A549 (cell line): ENCODE measurements at regions not wholly inside any gene's neighbourhood (a gene's known extent, or its start where the extent isn't known, plus 50 kb on each side); places are given as distances from the start of the nearest gene placed in this dataset.

ENCODE experiments used
- ATAC-seq, 2 experiments: fragments of 200-7000 bp in 1 of 2; fragments of >200 bp in 1 of 2; cut with Nextera tagmentation in 1 of 2; cut with Tn5 transposase in 1 of 2; 3 replicates each; pipeline versions ENCODE4 v1.8.0 to v1.9.1; 2018 to 2020; ENCODE audit warnings: mild to moderate bottlenecking in 1 of 2, moderate library complexity in 1 of 2
- CTCF ChIA-PET: fragments of 300-600 bp; sonication (Branson Sonifier 250); formaldehyde crosslinking; extraction: SDS; loops from one replicate; lab custom pipeline; 2021; ENCODE audit warnings: antibody characterized with exemption, inconsistent platforms; lab: Yijun Ruan, JAX
- POLR2A ChIA-PET: fragments of 350-600 bp; formaldehyde crosslinking; extraction: SDS; loops from one replicate; lab custom pipeline; 2021; ENCODE audit warnings: antibody characterized with exemption, inconsistent platforms; lab: Yijun Ruan, JAX
- DNase-seq, 2 experiments: peaks; one replicate each; pipeline versions ENCODE4 v3.0.0 to v3.0.0-alpha.2; 2011 to 2016; ENCODE audit warnings: low read depth in 1 of 2, low spot score in 1 of 2
- FAIRE-seq: peaks from 2 replicates; lab custom pipeline; 2011; peaks lifted over from hg19 to GRCh38; lab: Jason Lieb, UNC
- H3K27ac ChIP-seq, 2 experiments: fragments of >200 bp; sonication (Bioruptor Twin); formaldehyde crosslinking; 3 replicates each; pipeline ENCODE4 v1.5.1; 2016 to 2017
- H3K4me1 ChIP-seq: fragments of >200 bp; sonication (Bioruptor Twin); formaldehyde crosslinking; 3 replicates; pipeline ENCODE4 v1.6.1; 2016
- H3K4me2 ChIP-seq: fragments of >200 bp; sonication (Bioruptor Twin); formaldehyde crosslinking; 3 replicates; pipeline ENCODE4 v1.6.1; 2016
- H3K4me3 ChIP-seq: fragments of >200 bp; sonication (Bioruptor Twin); formaldehyde crosslinking; 3 replicates; pipeline ENCODE4 v1.5.1; 2016
- H3K9me3 ChIP-seq: fragments of >200 bp; sonication (Bioruptor Twin); formaldehyde crosslinking; 3 replicates; pipeline ENCODE4 v1.6.1; 2016
- BHLHE40 ChIP-seq: IDR thresholded peaks from 2 replicates; pipeline ENCODE4 v1.6.1; 2012; ENCODE audit warnings: low read depth, low read length, inconsistent platforms
- CHD4 ChIP-seq: fragments of 200-600 bp; sonication (generic); IDR thresholded peaks from 2 replicates; pipeline ENCODE4 v1.6.1; 2016; ENCODE audit warnings: antibody characterized with exemption, mild to moderate bottlenecking, borderline replicate concordance
- FOSB ChIP-seq: fragments of 250-450 bp; sonication (Bioruptor Pico); IDR thresholded peaks from 2 replicates; pipeline ENCODE4 v1.5.0; 2020; ENCODE audit warnings: mild to moderate bottlenecking, moderate library complexity
- FOSL2 ChIP-seq, 2 experiments: fragments of 450-650 bp in 1 of 2; fragments of >200 bp in 1 of 2; sonication (Bioruptor Twin) in 1 of 2; formaldehyde crosslinking; IDR thresholded peaks; 2 replicates each; pipeline versions ENCODE4 v1.5.0 to v1.6.1; 2016 to 2020; ENCODE audit warnings: mild to moderate bottlenecking in 1 of 2, moderate library complexity in 1 of 2
- GATA3 ChIP-seq: IDR thresholded peaks from 2 replicates; pipeline ENCODE4 v1.6.1; 2012; ENCODE audit warnings: borderline replicate concordance
- HOXA7 ChIP-seq: fragments of 250-450 bp; sonication (Bioruptor Pico); IDR thresholded peaks from 2 replicates; pipeline ENCODE4 v1.5.0; 2020; ENCODE audit warnings: mild to moderate bottlenecking, moderate library complexity
- HOXB5 ChIP-seq: fragments of 250-450 bp; sonication (Bioruptor Pico); IDR thresholded peaks from 2 replicates; pipeline ENCODE4 v1.5.0; 2020; ENCODE audit warnings: mild to moderate bottlenecking, moderate library complexity
- JUNB ChIP-seq: fragments of >200 bp; sonication (Bioruptor Twin); formaldehyde crosslinking; IDR thresholded peaks from 2 replicates; pipeline ENCODE4 v1.6.1; 2016
- KDM5A ChIP-seq: fragments of 200-600 bp; sonication (generic); IDR thresholded peaks from 2 replicates; pipeline ENCODE4 v1.6.1; 2016; ENCODE audit warnings: antibody characterized with exemption, mild to moderate bottlenecking
- NR3C1 ChIP-seq: fragments of >200 bp; sonication (Bioruptor Twin); formaldehyde crosslinking; IDR thresholded peaks from 3 replicates; pipeline ENCODE4 v1.6.1; 2017
- POLR2A ChIP-seq: IDR thresholded peaks from 2 replicates; pipeline ENCODE4 v1.6.1; 2012; ENCODE audit warnings: mild to moderate bottlenecking, low read length
- POLR2AphosphoS2 ChIP-seq: conservative IDR thresholded peaks from 2 replicates; pipeline ENCODE4 v1.6.1; 2012; ENCODE audit warnings: low read length, improper control_type of control experiment, inconsistent platforms
- RNF2 ChIP-seq: fragments of 200-600 bp; sonication (generic); IDR thresholded peaks from 2 replicates; pipeline ENCODE4 v1.6.1; 2016; ENCODE audit warnings: low read depth, mild to moderate bottlenecking, antibody characterized with exemption, moderate library complexity, borderline replicate concordance
- SMC3 ChIP-seq: fragments of >200 bp; sonication (Bioruptor Twin); formaldehyde crosslinking; IDR thresholded peaks from 3 replicates; pipeline ENCODE4 v1.6.1; 2018; ENCODE audit warnings: inconsistent platforms
- SREBF2 ChIP-seq: fragments of 450-650 bp; IDR thresholded peaks from 2 replicates; pipeline ENCODE4 v1.6.1; 2014; ENCODE audit warnings: mild to moderate bottlenecking, moderate library complexity
- TFCP2L1 ChIP-seq: fragments of 250-450 bp; sonication (Bioruptor Pico); IDR thresholded peaks from 2 replicates; pipeline ENCODE4 v1.5.0; 2021; ENCODE audit warnings: mild to moderate bottlenecking
- ZSCAN20 ChIP-seq: fragments of 250-450 bp; sonication (Bioruptor Pico); IDR thresholded peaks from 2 replicates; pipeline ENCODE4 v1.8.0; 2022; ENCODE audit warnings: mild to moderate bottlenecking, moderate library complexity
- WGBS: methylation state at CpG from one replicate; pipeline ENCODE4 v1.1.6; 2017; ENCODE audit errors: missing lambda C conversion rate; 5-methylcytosine and 5-hydroxymethylcytosine counted together
- TF ChIP-seq, protein P1 (sequence below): fragments of 150-350 bp; IDR thresholded peaks from 2 replicates; pipeline ENCODE4 v1.6.1; 2014; ENCODE audit warnings: low read depth, mild to moderate bottlenecking, low read length
- TF ChIP-seq, protein P2 (sequence below): fragments of 200-600 bp; sonication (generic); IDR thresholded peaks from 2 replicates; pipeline ENCODE4 v1.6.1; 2016; ENCODE audit warnings: antibody characterized with exemption, mild to moderate bottlenecking, moderate library complexity
- TF ChIP-seq, protein P3 (sequence below): fragments of >200 bp; sonication (Bioruptor Twin); formaldehyde crosslinking; IDR thresholded peaks from 2 replicates; pipeline ENCODE4 v1.6.1; 2016
- TF ChIP-seq, protein P4 (sequence below): IDR thresholded peaks from 2 replicates; pipeline ENCODE4 v1.6.1; 2012
- TF ChIP-seq, protein P5 (sequence below): fragments of 250-450 bp; sonication (Bioruptor Pico); IDR thresholded peaks from 2 replicates; pipeline ENCODE4 v1.5.0; 2021; ENCODE audit warnings: mild to moderate bottlenecking, moderate library complexity, borderline replicate concordance

DNA sequence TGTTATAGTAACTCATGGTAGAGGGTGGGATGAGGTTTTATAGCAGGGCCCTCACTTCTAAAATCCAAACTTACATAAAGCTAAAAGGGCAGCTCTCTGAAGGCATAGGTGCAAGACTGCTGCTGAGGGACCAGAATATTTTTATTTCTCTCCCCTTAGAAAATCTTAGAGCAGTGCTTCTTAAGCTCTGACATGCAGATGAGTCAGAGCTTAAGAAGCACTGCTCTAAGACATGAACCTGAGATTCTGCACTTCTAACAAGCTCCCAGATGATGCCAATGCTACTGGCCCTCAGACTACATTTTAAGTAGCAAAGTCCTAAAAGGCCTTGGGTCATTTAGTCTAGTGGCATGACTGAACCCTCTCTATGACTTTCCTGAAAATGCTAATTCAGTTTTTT, 97.6 kb upstream of the SPRY4 start (continued):
- no peak for TF ChIP-seq TFCP2L1
- TF ChIP-seq, protein P1, sequence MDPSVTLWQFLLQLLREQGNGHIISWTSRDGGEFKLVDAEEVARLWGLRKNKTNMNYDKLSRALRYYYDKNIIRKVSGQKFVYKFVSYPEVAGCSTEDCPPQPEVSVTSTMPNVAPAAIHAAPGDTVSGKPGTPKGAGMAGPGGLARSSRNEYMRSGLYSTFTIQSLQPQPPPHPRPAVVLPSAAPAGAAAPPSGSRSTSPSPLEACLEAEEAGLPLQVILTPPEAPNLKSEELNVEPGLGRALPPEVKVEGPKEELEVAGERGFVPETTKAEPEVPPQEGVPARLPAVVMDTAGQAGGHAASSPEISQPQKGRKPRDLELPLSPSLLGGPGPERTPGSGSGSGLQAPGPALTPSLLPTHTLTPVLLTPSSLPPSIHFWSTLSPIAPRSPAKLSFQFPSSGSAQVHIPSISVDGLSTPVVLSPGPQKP = no peak

DNA sequence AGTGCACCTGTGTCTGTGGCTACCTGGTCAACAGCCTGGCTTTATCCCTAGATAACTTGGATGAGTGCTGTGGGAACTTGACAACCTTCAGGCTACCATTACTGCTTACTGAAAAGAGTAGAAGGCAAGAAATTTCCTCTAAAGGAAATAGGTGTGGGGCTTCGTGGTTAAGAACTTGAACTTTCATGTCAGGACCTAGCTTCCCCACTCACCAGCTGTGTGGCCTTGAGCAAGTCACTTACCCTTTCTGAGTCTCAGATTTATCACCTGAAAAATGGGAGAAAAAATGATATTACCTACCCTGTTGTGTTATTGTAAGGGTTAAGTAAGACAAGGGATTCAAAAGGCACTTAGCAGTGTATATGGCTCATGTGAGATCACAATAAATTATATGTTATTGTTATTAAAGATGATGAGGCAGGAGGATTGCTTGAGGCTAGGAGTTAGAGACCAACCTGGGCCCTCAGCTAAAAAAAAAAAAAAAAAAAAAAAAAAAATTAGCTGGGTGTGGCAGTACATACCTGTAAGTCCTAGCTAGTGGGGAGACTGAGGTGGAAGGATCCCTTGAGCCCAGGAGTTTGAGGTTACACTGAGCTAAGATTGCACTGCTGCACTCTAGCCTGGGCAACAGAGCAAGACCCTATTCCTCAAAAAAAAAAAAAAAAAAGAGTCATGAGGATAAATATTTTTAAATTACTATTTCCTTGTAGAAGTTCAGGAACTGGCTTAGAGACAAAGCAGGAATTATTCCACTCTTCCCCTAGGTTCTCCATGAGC, 97.0 kb upstream of the SPRY4 start:
- ChIA-PET CTCF (interaction anchor here (1.6 to 2.5 kb wide), 2 partner anchors 129 to 291 kb away, joined by 5 to 9 read pairs; no protein-coding TSS in a partner anchor), POLR2A (interaction anchor here (0.6 to 1.2 kb wide), 3 partner anchors 13 to 134 kb away, joined by 3 read pairs; no protein-coding TSS in a partner anchor)
- TF ChIP-seq POLR2A (no peak), FOSB (CRISPR knock-in tag) (no peak), KDM5A (no peak), RNF2 (no peak), HOXB5 (CRISPR knock-in tag) (no peak), JUNB (no peak), SMC3 (no peak), POLR2AphosphoS2 (no peak), GATA3 (no peak), ZSCAN20 (no peak), BHLHE40 (no peak), HOXA7 (CRISPR knock-in tag) (no peak), SREBF2 (no peak), FOSL2 (IDR thresholded peaks at IDR 0.05) (no peak), FOSL2 (CRISPR knock-in tag; IDR thresholded peaks at IDR 0.05) (no peak), CHD4 (no peak), NR3C1 (no peak)
- TF ChIP-seq, protein P2, sequence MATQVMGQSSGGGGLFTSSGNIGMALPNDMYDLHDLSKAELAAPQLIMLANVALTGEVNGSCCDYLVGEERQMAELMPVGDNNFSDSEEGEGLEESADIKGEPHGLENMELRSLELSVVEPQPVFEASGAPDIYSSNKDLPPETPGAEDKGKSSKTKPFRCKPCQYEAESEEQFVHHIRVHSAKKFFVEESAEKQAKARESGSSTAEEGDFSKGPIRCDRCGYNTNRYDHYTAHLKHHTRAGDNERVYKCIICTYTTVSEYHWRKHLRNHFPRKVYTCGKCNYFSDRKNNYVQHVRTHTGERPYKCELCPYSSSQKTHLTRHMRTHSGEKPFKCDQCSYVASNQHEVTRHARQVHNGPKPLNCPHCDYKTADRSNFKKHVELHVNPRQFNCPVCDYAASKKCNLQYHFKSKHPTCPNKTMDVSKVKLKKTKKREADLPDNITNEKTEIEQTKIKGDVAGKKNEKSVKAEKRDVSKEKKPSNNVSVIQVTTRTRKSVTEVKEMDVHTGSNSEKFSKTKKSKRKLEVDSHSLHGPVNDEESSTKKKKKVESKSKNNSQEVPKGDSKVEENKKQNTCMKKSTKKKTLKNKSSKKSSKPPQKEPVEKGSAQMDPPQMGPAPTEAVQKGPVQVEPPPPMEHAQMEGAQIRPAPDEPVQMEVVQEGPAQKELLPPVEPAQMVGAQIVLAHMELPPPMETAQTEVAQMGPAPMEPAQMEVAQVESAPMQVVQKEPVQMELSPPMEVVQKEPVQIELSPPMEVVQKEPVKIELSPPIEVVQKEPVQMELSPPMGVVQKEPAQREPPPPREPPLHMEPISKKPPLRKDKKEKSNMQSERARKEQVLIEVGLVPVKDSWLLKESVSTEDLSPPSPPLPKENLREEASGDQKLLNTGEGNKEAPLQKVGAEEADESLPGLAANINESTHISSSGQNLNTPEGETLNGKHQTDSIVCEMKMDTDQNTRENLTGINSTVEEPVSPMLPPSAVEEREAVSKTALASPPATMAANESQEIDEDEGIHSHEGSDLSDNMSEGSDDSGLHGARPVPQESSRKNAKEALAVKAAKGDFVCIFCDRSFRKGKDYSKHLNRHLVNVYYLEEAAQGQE = no peak
- TF ChIP-seq, protein P3, sequence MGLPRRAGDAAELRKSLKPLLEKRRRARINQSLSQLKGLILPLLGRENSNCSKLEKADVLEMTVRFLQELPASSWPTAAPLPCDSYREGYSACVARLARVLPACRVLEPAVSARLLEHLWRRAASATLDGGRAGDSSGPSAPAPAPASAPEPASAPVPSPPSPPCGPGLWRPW = no peak
- TF ChIP-seq, protein P4, sequence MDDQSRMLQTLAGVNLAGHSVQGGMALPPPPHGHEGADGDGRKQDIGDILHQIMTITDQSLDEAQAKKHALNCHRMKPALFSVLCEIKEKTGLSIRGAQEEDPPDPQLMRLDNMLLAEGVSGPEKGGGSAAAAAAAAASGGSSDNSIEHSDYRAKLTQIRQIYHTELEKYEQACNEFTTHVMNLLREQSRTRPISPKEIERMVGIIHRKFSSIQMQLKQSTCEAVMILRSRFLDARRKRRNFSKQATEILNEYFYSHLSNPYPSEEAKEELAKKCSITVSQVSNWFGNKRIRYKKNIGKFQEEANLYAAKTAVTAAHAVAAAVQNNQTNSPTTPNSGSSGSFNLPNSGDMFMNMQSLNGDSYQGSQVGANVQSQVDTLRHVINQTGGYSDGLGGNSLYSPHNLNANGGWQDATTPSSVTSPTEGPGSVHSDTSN = no peak
- TF ChIP-seq, protein P5, sequence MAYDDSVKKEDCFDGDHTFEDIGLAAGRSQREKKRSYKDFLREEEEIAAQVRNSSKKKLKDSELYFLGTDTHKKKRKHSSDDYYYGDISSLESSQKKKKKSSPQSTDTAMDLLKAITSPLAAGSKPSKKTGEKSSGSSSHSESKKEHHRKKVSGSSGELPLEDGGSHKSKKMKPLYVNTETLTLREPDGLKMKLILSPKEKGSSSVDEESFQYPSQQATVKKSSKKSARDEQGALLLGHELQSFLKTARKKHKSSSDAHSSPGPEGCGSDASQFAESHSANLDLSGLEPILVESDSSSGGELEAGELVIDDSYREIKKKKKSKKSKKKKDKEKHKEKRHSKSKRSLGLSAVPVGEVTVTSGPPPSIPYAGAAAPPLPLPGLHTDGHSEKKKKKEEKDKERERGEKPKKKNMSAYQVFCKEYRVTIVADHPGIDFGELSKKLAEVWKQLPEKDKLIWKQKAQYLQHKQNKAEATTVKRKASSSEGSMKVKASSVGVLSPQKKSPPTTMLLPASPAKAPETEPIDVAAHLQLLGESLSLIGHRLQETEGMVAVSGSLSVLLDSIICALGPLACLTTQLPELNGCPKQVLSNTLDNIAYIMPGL (CRISPR knock-in tag) = no peak
- no peak overlapping the region for H3K27ac ChIP-seq
- no peak for DNase-seq
- H3K9me3 ChIP-seq = no peaks in the 10 kb centered on the region
- no peak overlapping the region for H3K4me3 ChIP-seq
- peaks cover 6% of the 10 kb centered on the region; the same call in 1 of the 3 replicates for H3K4me1 ChIP-seq
- H3K4me2 ChIP-seq = no peak overlapping the region
- no peak for FAIRE-seq
- no peak; a peak in 1 of 6 replicates for ATAC-seq
- 68% methylated on average over 1 of the region's 1 CpG for WGBS
